Parathyroid adenoma (tissue), 2 donors: ENCODE measurements at regions not wholly inside any gene's neighbourhood (a gene's known extent, or its start where the extent isn't known, plus 50 kb on each side); places are given as distances from the start of the nearest gene placed in this dataset.
A peak's percentile ranks its signal among the peaks of the same experiment; 100 is the strongest.

ENCODE experiments used
- H2AFZ ChIP-seq: fragments of 300-600 bp; sonication (generic); one replicate; pipeline ENCODE4 v1.7.0; 2017; ENCODE audit warnings: antibody characterized with exemption, mild to moderate bottlenecking
- H3K27ac ChIP-seq: fragments of 300-600 bp; sonication (generic); one replicate; pipeline ENCODE4 v1.7.0; 2017
- H3K27me3 ChIP-seq: fragments of 300-600 bp; sonication (generic); one replicate; pipeline ENCODE4 v1.7.0; 2017; ENCODE audit warnings: low read length; ENCODE audit not compliant: control insufficient read depth, insufficient read depth
- H3K36me3 ChIP-seq: fragments of 300-600 bp; sonication (generic); one replicate; pipeline ENCODE4 v1.7.0; 2017; ENCODE audit warnings: low read length; ENCODE audit not compliant: control insufficient read depth, insufficient read depth
- H3K4me1 ChIP-seq: fragments of 300-600 bp; sonication (generic); one replicate; pipeline ENCODE4 v1.7.0; 2017; ENCODE audit warnings: control low read depth
- H3K4me2 ChIP-seq: fragments of 300-600 bp; sonication (generic); one replicate; pipeline ENCODE4 v1.7.0; 2017; ENCODE audit warnings: low read length
- H3K4me3 ChIP-seq: fragments of 300-600 bp; sonication (generic); one replicate; pipeline ENCODE4 v1.7.0; 2017; ENCODE audit warnings: low read depth, low read length
- H3K79me2 ChIP-seq: fragments of 300-600 bp; sonication (generic); one replicate; pipeline ENCODE4 v1.7.0; 2017; ENCODE audit warnings: control low read depth
- H3K9ac ChIP-seq: fragments of 300-600 bp; sonication (generic); one replicate; pipeline ENCODE4 v1.7.0; 2017; ENCODE audit warnings: mild to moderate bottlenecking
- H3K9me3 ChIP-seq: fragments of 300-600 bp; sonication (generic); one replicate; pipeline ENCODE4 v1.7.0; 2017; ENCODE audit warnings: low read length; ENCODE audit not compliant: control insufficient read depth
- CTCF ChIP-seq: fragments of 300-600 bp; sonication (generic); IDR thresholded peaks from one replicate; pipeline ENCODE4 v1.7.0; 2017; ENCODE audit warnings: antibody characterized with exemption, mild to moderate bottlenecking
- donor health status: primary hyperparathyroidism.

- Histone ChIP-seq H2AFZ (no peak overlapping the region), H3K9me3 (no peaks in the 10 kb centered on the region), H3K9ac (no peak overlapping the region), H3K27ac (no peak overlapping the region), H3K79me2 (no peaks in the 10 kb centered on the region), H3K4me3 (no peak overlapping the region), H3K4me1 (no peaks in the 10 kb centered on the region), H3K4me2 (peak overlapping the region; percentile 25), H3K36me3 (no peaks in the 10 kb centered on the region), H3K27me3 (no peaks in the 10 kb centered on the region)
- TF ChIP-seq CTCF, result no peak
These were observed 253.9 kb upstream of the SIX2 start for GRCh38 chr2:45263147-45263546.

- Histone ChIP-seq H3K9ac (no peak overlapping the region), H3K27me3 (no peaks in the 10 kb centered on the region), H3K4me3 (no peak overlapping the region), H3K79me2 (no peaks in the 10 kb centered on the region), H3K9me3 (no peaks in the 10 kb centered on the region), H3K4me1 (no peaks in the 10 kb centered on the region), H3K36me3 (no peaks in the 10 kb centered on the region), H3K4me2 (no peak overlapping the region), H3K27ac (no peak overlapping the region), H2AFZ (no peak overlapping the region)
- TF ChIP-seq CTCF, result no peak
These were observed 252.5 kb upstream of the SIX2 start for GRCh38 chr2:45261746-45262145.

GRCh38 chr2:45260946-45261345, 251.7 kb upstream of the SIX2 start:
- Histone ChIP-seq H3K9ac (no peak overlapping the region), H3K4me1 (no peaks in the 10 kb centered on the region), H3K79me2 (no peaks in the 10 kb centered on the region)

DNA sequence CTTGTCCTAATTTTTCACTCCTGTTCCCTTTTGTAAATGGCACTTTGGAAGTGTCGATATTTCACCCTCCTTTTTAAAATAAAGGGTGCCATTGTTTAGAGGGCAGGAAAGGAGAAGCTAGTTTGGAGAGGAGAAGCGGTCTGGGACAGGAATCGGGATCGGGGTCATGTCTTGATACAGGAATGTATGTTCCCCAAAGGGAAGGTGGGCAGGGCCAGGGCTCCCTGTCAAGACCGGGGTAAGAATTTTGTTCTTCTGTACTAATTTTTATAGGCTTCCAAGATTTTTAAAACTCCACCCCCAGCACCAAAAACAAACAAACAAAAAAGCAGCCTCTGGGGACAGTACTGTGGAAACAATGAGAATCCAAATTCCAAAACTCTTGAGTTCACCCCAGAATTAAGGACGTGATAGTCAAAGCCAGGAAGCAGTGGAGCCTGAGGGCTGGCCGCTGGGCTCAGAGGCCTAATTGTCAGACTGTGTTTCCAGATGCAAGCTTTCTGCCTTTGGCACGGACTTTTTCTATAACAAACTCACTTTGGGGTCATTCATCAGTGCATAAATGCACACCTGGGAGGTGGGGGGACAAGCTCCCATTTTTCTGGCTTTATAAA, 250.4 kb upstream of the SIX2 start:
- TF ChIP-seq CTCF, result no peak
- Histone ChIP-seq H3K9ac (no peak overlapping the region), H3K4me1 (no peaks in the 10 kb centered on the region), H3K4me2 (no peak overlapping the region), H3K36me3 (no peaks in the 10 kb centered on the region), H3K27ac (no peak overlapping the region), H3K4me3 (no peak overlapping the region), H3K9me3 (no peaks in the 10 kb centered on the region), H3K27me3 (no peaks in the 10 kb centered on the region), H3K79me2 (no peaks in the 10 kb centered on the region), H2AFZ (no peak overlapping the region)

More at GRCh38 chr2:45260946-45261345, 251.7 kb upstream of the SIX2 start:
- no peak overlapping the region for H3K27ac ChIP-seq
- no peaks in the 10 kb centered on the region for H3K9me3 ChIP-seq
- no peaks in the 10 kb centered on the region for H3K36me3 ChIP-seq
- H3K27me3 ChIP-seq, result no peaks in the 10 kb centered on the region
- H2AFZ ChIP-seq, result no peak overlapping the region
- no peak overlapping the region for H3K4me2 ChIP-seq
- TF ChIP-seq CTCF, result no peak
- H3K4me3 ChIP-seq, result no peak overlapping the region

DNA sequence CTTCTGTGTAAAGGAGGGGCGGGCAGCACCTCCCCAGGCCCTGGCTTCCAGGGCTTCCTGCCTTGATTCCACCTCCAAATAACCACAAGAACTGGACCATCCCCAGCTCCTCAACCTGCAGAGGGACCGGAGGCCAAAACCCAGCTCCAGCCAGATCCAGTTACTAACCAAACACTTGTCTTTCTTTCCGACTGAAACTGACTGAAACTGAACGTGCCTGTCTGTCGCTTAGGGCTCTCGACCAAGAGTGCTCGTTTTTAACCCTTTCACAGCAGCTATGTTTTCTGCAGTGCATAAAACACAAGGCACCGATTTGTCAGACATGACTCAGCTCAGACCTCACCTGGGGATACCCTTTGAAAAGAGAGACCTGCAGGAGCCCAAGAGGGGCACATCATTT, 249.9 kb upstream of the SIX2 start:
- Histone ChIP-seq H3K9ac (no peak overlapping the region), H3K79me2 (no peaks in the 10 kb centered on the region), H3K4me2 (no peak overlapping the region), H3K36me3 (no peaks in the 10 kb centered on the region), H3K4me1 (no peaks in the 10 kb centered on the region), H3K9me3 (no peaks in the 10 kb centered on the region), H3K27me3 (no peaks in the 10 kb centered on the region), H2AFZ (no peak overlapping the region), H3K27ac (no peak overlapping the region), H3K4me3 (no peak overlapping the region)
- TF ChIP-seq CTCF, result no peak
